GM12878 (cell line): ENCODE measurements at regions not wholly inside any gene's neighbourhood (a gene's known extent, or its start where the extent isn't known, plus 50 kb on each side); places are given as distances from the start of the nearest gene placed in this dataset.

ENCODE experiments used
- BCL11A ChIP-seq: IDR thresholded peaks from 2 replicates; pipeline ENCODE4 v1.6.1; 2011; ENCODE audit warnings: low read depth, low read length
- CTCF ChIP-seq, 3 experiments: IDR thresholded peaks in 2 of 3; conservative IDR thresholded peaks in 1 of 3; 2 replicates each; pipeline ENCODE4 v1.5.1; 2011; ENCODE audit warnings: low read depth in 3 of 3, low read length in 3 of 3, mild to moderate bottlenecking in 3 of 3, control low read depth in 2 of 3, moderate library complexity in 2 of 3, inconsistent platforms in 1 of 3, mixed read lengths in 1 of 3; ENCODE audit not compliant: control insufficient read depth in 2 of 3, insufficient read depth in 1 of 3; ENCODE audit errors: extremely low read depth in 1 of 3
- HSF1 ChIP-seq: fragments of 150-350 bp; IDR thresholded peaks from 2 replicates; pipeline ENCODE4 v1.6.1; 2014; ENCODE audit warnings: mild to moderate bottlenecking, low read depth, low read length
- MTA3 ChIP-seq: IDR thresholded peaks from 2 replicates; pipeline ENCODE4 v1.6.1; 2012; ENCODE audit warnings: low read length, inconsistent platforms, borderline replicate concordance
- POLR2A ChIP-seq: IDR thresholded peaks from 2 replicates; pipeline ENCODE4 v1.6.1; 2011; ENCODE audit warnings: low read depth, mild to moderate bottlenecking, low read length
- POLR2AphosphoS5 ChIP-seq: IDR thresholded peaks from 2 replicates; pipeline ENCODE4 v1.6.1; 2011; ENCODE audit warnings: mild to moderate bottlenecking, low read length, inconsistent platforms
- RELA ChIP-seq: fragments of 450-650 bp; IDR thresholded peaks from 2 replicates; pipeline ENCODE4 v1.8.0; 2014; ENCODE audit warnings: borderline replicate concordance; ENCODE audit not compliant: partially characterized antibody
- SKIL ChIP-seq: fragments of 450-650 bp; IDR thresholded peaks from 2 replicates; pipeline ENCODE4 v1.6.1; 2017; ENCODE audit warnings: mild to moderate bottlenecking, low read depth, inconsistent platforms; ENCODE audit not compliant: poor library complexity, severe bottlenecking

- TF ChIP-seq CTCF (IDR thresholded peaks at IDR 0.05 in 2 of 3, conservative IDR thresholded peaks at IDR 0.05 in 1 of 3; ENCODE audit: control insufficient read depth in 2 of 3, extremely low read depth in 1 of 3, insufficient read depth in 1 of 3, low read depth in 3 of 3, low read length in 3 of 3) (no peak), RELA (no peak), BCL11A (no peak), MTA3 (no peak), HSF1 (no peak), POLR2A (no peak), POLR2AphosphoS5 (no peak), SKIL (no peak)
These were observed 757.0 kb upstream of the ADAMTS16 start for GRCh38 chr5:4383102-4383501.
